ENCODE measurements at regions not wholly inside any gene's neighbourhood (a gene's known extent, or its start where the extent isn't known, plus 50 kb on each side); places are given as distances from the start of the nearest gene placed in this dataset.

- no peaks in the 10 kb centered on the region for H3K36me3 Mint-ChIP-seq (ENCODE audit: low read depth)
- no peaks in the 10 kb centered on the region for H3K27me3 Mint-ChIP-seq
- H3K27ac Mint-ChIP-seq, result no peak overlapping the region
- H3K9me3 Mint-ChIP-seq, result no peaks in the 10 kb centered on the region
- no peaks in the 10 kb centered on the region for H3K4me1 Mint-ChIP-seq
- ATAC-seq (replicated peaks), result no peak
- H3K4me3 Mint-ChIP-seq, result no peak overlapping the region
These were observed 524.9 kb upstream of the CHRM3 start for GRCh38 chr1:238861342-238862066.

- Mint-ChIP-seq H3K9me3 (peaks cover 33% of the 10 kb centered on the region), H3K27me3 (no peaks in the 10 kb centered on the region), H3K4me1 (no peaks in the 10 kb centered on the region), H3K4me3 (no peak overlapping the region), H3K27ac (no peak overlapping the region), H3K36me3 (ENCODE audit: low read depth) (no peaks in the 10 kb centered on the region)
- no peak for ATAC-seq (replicated peaks)
These were observed 552.4 kb upstream of the CHRM3 start for GRCh38 chr1:238833919-238834318.

GRCh38 chr1:238832106-238832505, 554.3 kb upstream of the CHRM3 start:
- no peak for ATAC-seq (replicated peaks)
- H3K4me3 Mint-ChIP-seq, result no peak overlapping the region
- H3K27ac Mint-ChIP-seq, result no peak overlapping the region
- peaks cover 34% of the 10 kb centered on the region for H3K9me3 Mint-ChIP-seq
- H3K36me3 Mint-ChIP-seq (ENCODE audit: low read depth), result no peaks in the 10 kb centered on the region
- H3K4me1 Mint-ChIP-seq, result no peaks in the 10 kb centered on the region
- H3K27me3 Mint-ChIP-seq, result no peaks in the 10 kb centered on the region

- Mint-ChIP-seq H3K4me1 (no peaks in the 10 kb centered on the region), H3K27me3 (no peaks in the 10 kb centered on the region)
These were observed 556.2 kb upstream of the CHRM3 start for GRCh38 chr1:238830036-238830611.

DNA sequence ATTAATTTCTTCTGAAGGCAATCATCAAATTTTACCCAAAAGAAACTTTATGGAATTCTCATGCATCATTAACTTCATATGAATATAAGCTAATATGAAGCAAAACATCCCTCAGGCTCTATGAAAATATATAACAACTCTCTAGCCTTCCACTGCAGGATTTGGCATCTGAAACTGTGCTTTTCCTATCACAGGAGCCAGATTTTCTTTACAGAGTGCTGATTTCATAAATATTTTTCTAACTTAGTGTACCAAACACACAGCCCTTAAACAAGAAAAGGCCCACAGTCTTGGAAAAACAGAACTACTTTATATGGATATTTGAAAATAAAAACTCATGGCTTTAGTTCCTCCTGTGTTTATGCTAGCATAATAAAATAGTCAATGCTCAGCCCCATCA, 559.5 kb upstream of the CHRM3 start:
- Mint-ChIP-seq H3K9me3 (peaks cover 37% of the 10 kb centered on the region), H3K4me3 (no peak overlapping the region), H3K27ac (no peak overlapping the region), H3K4me1 (no peaks in the 10 kb centered on the region), H3K36me3 (ENCODE audit: low read depth) (no peaks in the 10 kb centered on the region), H3K27me3 (no peaks in the 10 kb centered on the region)
- ATAC-seq (replicated peaks), result no peak

More at GRCh38 chr1:238830036-238830611, 556.2 kb upstream of the CHRM3 start:
- H3K4me3 Mint-ChIP-seq, result no peak overlapping the region
- no peak overlapping the region for H3K27ac Mint-ChIP-seq
- H3K9me3 Mint-ChIP-seq, result peaks cover 34% of the 10 kb centered on the region
- ATAC-seq (replicated peaks), result no peak
- no peaks in the 10 kb centered on the region for H3K36me3 Mint-ChIP-seq (ENCODE audit: low read depth)

DNA sequence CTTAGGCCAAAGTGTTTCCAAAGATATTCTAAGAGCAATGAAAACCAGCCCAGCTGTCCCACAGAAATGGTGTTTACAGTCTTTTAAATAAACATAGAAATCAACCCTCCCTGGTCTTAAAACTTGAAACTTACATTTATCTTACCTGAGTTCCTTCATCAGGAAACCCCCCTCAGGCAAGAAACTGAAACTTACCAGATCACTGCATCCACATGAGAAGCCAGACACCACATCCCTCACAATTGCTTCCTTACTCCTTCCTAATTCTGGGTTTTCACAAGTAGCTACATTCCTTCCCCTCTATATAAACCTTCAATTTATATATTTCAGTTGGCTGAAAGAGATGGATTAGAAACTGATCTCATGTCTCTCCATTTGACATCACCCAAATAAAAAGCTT, 563.0 kb upstream of the CHRM3 start:
- Mint-ChIP-seq H3K9me3 (peaks cover 21% of the 10 kb centered on the region), H3K36me3 (ENCODE audit: low read depth) (no peaks in the 10 kb centered on the region), H3K27ac (no peak overlapping the region), H3K4me3 (no peak overlapping the region), H3K4me1 (no peaks in the 10 kb centered on the region), H3K27me3 (no peaks in the 10 kb centered on the region)
- no peak for ATAC-seq (replicated peaks)

DNA sequence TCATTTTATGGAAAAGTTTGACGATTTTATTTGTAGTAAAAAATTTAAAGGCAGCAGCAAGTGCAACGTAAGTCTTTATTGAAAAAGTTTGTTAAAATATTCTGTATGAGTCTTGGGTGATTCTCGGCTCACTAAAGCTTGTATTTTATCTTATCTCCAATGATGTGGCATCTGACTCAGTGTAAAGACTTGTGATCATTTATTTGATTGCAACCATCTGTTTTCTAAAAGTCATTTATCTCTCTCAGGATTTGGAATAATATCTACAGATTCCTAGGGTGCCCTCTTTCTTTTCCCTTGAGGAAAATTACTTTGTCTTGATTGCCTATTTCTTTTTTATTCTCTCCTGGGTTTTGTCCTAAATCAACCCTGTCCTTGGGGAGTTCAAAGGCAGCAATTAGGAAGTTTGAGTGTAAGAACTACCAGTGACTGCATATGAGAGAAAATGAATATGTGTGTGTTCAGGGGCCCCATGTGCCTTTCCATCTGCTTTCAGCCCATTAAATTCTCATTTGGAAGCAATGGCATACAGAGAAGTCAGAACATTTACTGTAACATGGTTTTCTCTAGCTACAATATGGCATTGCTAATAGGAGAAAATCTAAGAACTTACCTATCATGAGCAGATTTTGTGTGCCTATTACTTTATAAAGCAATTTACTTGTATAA, 575.0 kb upstream of the CHRM3 start:
- ATAC-seq (replicated peaks), result no peak
- Mint-ChIP-seq H3K27me3 (no peaks in the 10 kb centered on the region), H3K27ac (no peak overlapping the region), H3K4me3 (no peak overlapping the region), H3K9me3 (peaks cover 3% of the 10 kb centered on the region), H3K36me3 (ENCODE audit: low read depth) (no peaks in the 10 kb centered on the region), H3K4me1 (no peaks in the 10 kb centered on the region)

DNA sequence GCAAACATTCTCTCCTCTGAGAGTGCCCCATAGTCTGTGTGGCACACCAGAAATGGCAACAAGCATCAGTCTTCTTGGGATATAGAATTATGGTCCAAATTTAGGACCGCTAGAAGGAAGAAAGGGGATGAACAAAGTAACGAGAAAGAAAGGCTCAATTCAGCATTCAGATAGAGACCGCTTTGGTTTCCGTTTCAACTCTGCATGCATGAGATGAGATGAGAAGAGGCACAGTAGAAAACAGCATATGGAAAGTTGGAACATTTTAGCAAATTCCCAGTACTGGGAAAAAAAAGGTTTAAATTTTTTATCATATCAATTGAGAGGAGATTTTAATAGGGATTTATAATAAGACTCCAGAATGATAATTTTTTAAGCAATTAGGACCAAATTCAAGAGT, 595.5 kb upstream of the CHRM3 start:
- H3K4me1 Mint-ChIP-seq, result no peaks in the 10 kb centered on the region
- H3K27me3 Mint-ChIP-seq, result no peaks in the 10 kb centered on the region
- no peaks in the 10 kb centered on the region for H3K36me3 Mint-ChIP-seq (ENCODE audit: low read depth)
- peaks cover 5% of the 10 kb centered on the region for H3K9me3 Mint-ChIP-seq
- no peak overlapping the region for H3K27ac Mint-ChIP-seq
- no peak for ATAC-seq (replicated peaks)
- H3K4me3 Mint-ChIP-seq, result no peak overlapping the region

GRCh38 chr1:238789916-238790667, 596.3 kb upstream of the CHRM3 start:
- H3K27me3 Mint-ChIP-seq, result no peaks in the 10 kb centered on the region
- peaks cover 5% of the 10 kb centered on the region for H3K9me3 Mint-ChIP-seq
- no peaks in the 10 kb centered on the region for H3K4me1 Mint-ChIP-seq
- H3K27ac Mint-ChIP-seq, result no peak overlapping the region
- no peaks in the 10 kb centered on the region for H3K36me3 Mint-ChIP-seq (ENCODE audit: low read depth)
- H3K4me3 Mint-ChIP-seq, result no peak overlapping the region
- ATAC-seq (replicated peaks), result no peak

DNA sequence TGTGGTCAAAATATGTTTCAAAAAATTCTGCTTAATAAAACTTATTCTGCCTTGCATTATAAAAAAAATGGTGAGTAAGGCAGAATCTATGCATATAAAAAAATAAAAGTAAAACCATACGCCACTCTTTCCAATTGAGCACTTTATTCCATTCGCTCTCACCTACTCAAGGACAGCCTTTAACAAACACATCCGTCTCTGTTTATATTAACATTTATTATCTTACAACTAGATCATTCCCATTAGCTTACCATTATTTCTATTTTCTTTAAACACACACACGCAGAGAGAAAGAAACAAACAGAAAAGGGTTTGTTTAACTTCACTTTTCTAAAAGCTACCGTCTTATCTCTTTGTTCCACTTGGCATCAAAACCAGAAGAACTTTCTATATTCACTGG, 598.9 kb upstream of the CHRM3 start:
- Mint-ChIP-seq H3K27me3 (no peaks in the 10 kb centered on the region), H3K27ac (no peak overlapping the region), H3K9me3 (peaks cover 5% of the 10 kb centered on the region), H3K4me1 (no peaks in the 10 kb centered on the region), H3K4me3 (no peak overlapping the region), H3K36me3 (ENCODE audit: low read depth) (no peaks in the 10 kb centered on the region)
- no peak for ATAC-seq (replicated peaks)

DNA sequence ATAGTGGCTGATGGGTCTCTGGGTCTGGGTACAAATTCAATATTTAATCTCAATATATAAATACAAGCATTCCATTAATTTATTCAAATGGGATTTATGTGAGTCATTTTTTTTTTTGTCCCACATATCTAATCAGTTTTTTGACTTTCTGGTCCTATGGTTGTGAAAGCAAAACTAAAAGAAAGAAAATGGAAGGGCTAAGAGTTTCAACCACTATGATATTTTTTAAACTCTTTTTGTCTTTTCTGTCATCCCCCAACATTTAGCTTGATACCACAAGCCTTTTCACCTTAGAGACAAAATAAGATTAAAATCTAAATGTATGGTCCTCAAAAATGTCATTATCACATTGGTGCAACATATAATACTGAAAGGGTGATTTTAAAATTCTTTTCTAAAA, 602.7 kb upstream of the CHRM3 start:
- Mint-ChIP-seq H3K36me3 (ENCODE audit: low read depth) (no peaks in the 10 kb centered on the region), H3K9me3 (peaks cover 14% of the 10 kb centered on the region), H3K4me3 (no peak overlapping the region), H3K27me3 (no peaks in the 10 kb centered on the region), H3K4me1 (no peaks in the 10 kb centered on the region), H3K27ac (no peak overlapping the region)
- ATAC-seq (replicated peaks), result no peak

- Mint-ChIP-seq H3K4me1 (no peaks in the 10 kb centered on the region), H3K9me3 (peaks cover 9% of the 10 kb centered on the region), H3K27me3 (no peaks in the 10 kb centered on the region), H3K36me3 (ENCODE audit: low read depth) (no peaks in the 10 kb centered on the region), H3K27ac (no peak overlapping the region), H3K4me3 (no peak overlapping the region)
- ATAC-seq (replicated peaks), result no peak
These were observed 606.7 kb upstream of the CHRM3 start for GRCh38 chr1:238779716-238780115.

DNA sequence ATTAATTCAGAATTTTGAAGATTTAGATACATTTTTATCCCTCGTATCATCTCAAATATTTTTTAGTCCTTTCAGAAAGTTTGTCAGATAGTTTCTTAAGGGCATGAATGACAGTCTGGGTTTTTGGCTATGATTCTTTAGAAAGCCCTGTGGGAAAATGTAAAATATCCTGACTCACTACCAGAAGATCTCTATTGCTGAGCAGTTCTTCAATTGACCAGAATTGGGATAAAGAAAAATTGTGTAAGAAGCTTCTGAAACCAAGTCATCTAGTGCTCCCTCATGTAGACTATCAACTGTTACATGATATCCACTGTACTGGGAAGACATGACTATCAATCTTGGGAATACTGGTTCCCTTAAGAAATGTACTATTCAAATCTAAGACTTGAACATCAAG, 608.3 kb upstream of the CHRM3 start:
- no peak overlapping the region for H3K4me3 Mint-ChIP-seq
- no peak overlapping the region for H3K27ac Mint-ChIP-seq
- peaks cover 9% of the 10 kb centered on the region for H3K9me3 Mint-ChIP-seq
- ATAC-seq (replicated peaks), result no peak
- H3K4me1 Mint-ChIP-seq, result no peaks in the 10 kb centered on the region
- H3K27me3 Mint-ChIP-seq, result no peaks in the 10 kb centered on the region
- H3K36me3 Mint-ChIP-seq (ENCODE audit: low read depth), result no peaks in the 10 kb centered on the region

DNA sequence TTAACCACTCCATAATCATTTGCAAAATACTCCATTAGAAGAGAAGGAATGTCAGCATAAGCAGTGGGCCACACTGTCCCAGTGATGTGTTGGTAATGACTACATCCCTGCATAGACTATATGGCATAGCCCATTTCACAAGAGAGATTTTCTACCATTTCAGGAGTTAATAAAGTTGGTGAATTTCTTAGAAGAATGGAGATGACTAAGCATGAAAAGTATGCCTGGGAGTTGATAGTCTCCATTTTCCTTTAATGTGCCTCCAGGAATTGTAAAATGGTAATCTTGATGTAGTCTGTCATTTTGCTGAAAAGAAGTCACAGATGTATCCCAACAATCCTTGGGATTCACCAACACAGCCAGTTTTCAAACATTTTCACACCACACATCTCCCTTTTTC, 608.8 kb upstream of the CHRM3 start:
- ATAC-seq (replicated peaks), result no peak
- Mint-ChIP-seq H3K4me1 (no peaks in the 10 kb centered on the region), H3K27me3 (no peaks in the 10 kb centered on the region), H3K4me3 (no peak overlapping the region), H3K9me3 (peaks cover 9% of the 10 kb centered on the region), H3K36me3 (ENCODE audit: low read depth) (no peaks in the 10 kb centered on the region), H3K27ac (no peak overlapping the region)

DNA sequence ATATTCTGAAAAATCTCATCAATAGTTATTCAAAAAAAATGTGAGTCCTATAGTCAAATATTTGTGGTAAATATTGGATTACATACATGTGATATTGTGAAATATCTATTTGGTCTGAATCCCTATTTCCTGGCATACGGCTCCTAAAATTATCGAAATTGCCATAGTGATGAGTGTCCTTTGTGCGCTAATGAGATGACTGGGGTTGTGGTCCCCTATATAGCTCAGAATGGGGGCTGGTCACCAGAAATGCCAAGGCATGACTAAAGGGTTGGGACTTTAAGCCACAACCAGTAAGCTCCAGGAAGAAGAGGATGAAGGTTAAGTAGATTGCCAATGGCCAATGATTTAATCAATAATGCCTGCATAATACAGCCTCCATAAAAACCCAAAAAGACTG, 610.2 kb upstream of the CHRM3 start:
- H3K27ac Mint-ChIP-seq, result no peak overlapping the region
- peaks cover 13% of the 10 kb centered on the region for H3K9me3 Mint-ChIP-seq
- H3K36me3 Mint-ChIP-seq (ENCODE audit: low read depth), result no peaks in the 10 kb centered on the region
- H3K4me1 Mint-ChIP-seq, result no peaks in the 10 kb centered on the region
- ATAC-seq (replicated peaks), result no peak
- no peaks in the 10 kb centered on the region for H3K27me3 Mint-ChIP-seq
- no peak overlapping the region for H3K4me3 Mint-ChIP-seq
